SW480 (cell line): ENCODE measurements at regions not wholly inside any gene's neighbourhood (a gene's known extent, or its start where the extent isn't known, plus 50 kb on each side); places are given as distances from the start of the nearest gene placed in this dataset.

Source experiments
- DNase-seq: peaks from one replicate; pipeline ENCODE4 v3.0.0-alpha.2; 2016; ENCODE audit warnings: low spot score

GRCh38 chr9:86695910-86696424 lies 251.3 kb downstream of the GAS1 start:
- no peak for DNase-seq

GRCh38 chr9:86690034-86690433 lies 257.3 kb downstream of the GAS1 start:
- no peak for DNase-seq

DNA sequence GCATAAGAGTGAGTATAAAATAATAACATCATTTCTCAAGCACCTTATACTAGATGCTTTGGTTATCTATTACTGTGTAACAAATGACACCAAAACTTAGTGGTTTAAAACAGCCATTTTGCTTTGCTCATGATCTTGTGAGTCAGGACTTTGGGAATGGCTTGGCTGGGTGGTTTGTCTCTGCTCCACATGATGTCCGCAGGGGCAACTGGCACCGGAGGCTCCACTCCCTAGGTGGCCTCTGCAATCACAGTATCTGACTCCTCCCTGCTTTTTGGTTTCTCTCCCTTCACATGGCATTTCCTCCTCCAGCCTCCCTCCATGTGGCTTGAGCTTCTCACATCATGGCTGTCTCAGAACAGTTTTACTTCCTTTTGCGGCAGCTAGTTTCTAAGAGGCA lies 259.5 kb downstream of the GAS1 start:
- DNase-seq: no peak

- no peak for DNase-seq
These were observed 261.8 kb downstream of the GAS1 start for GRCh38 chr9:86685556-86685955.

GRCh38 chr9:86684148-86684547 lies 263.2 kb downstream of the GAS1 start:
- DNase-seq: no peak

DNA sequence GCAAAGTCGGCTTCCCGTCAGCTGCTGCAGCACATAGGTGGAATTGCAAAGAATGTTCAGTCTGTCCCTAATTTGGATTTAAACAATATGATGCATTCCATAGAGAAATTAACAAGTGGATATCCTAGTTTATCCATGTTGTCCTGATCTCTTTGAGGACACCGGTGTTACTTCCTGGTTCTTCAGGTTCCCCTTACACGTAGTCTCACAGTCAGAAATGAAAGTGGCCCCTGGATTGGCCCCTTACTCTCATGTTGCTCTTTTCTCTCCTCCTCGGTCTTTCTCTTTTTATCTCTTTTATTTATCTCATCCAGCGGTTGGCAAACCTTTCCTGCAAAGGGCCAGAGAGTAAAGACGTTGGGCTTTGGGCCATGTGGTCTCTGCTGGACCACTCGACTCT lies 265.1 kb downstream of the GAS1 start:
- DNase-seq: no peak

- DNase-seq: no peak
These were observed 267.4 kb downstream of the GAS1 start for GRCh38 chr9:86679909-86680308.

DNA sequence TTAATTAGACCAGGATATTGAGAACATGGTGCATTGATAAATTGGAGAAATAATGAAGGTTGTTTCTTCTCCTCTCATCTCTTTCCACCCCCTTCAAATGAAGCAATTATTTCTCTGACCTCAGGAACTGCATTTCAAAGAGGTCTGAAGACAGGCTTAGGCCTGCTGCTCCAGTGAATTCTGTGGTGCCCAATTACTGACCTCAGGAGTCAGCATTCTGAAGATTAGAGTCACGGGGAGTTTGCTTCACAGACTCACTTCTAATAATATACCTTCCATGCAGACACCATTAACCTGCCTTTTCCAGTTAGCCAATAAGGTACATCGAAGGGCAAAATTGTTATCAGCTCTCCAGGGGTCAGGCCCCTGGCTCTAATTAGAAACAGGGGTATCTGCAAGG lies 270.9 kb downstream of the GAS1 start:
- no peak for DNase-seq

DNA sequence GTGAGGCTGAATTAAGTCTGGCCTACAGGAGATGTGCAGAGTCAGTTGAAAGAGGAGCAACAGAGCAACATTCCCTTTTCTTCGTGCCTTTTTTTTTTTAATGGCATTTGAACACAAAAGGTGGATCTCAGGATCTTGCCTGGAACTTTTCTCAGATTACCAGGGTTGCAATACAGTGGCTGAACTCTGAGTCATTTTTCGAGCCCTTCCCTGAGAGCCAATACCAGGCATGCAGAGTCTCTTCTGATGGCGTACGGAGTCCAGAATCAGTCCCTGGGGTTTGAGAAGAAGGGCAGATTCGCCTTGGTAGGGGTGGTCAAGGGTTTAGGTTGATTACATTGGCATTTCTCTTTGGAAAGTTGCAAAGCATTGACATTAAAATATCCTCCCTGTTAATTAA lies 271.5 kb downstream of the GAS1 start:
- no peak for DNase-seq

DNA sequence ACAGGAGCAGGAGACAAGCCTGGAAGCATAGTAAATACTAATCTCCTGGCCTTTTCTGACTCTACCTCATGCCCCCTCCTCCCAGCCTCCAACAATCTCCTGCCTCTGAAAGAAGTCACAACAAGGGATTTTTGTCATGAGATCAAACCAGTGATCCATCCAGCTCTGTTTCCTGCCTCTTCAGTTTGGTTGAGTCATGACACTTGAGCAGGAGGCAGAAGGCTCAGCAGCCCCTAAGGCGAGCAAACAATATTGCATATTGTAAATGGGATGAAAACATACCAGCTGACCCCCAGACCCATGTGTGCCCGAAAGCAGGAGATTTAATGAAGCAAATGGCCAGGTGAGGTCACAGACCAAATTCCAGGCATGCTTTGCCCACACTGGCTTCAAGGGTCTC lies 272.8 kb downstream of the GAS1 start:
- no peak for DNase-seq

GRCh38 chr9:86672966-86673365 lies 274.3 kb downstream of the GAS1 start:
- no peak for DNase-seq

- DNase-seq: no peak
These were observed 275.0 kb downstream of the GAS1 start for GRCh38 chr9:86672301-86672700.

- DNase-seq: no peak
These were observed 276.3 kb downstream of the GAS1 start for GRCh38 chr9:86671018-86671417.

GRCh38 chr9:86670536-86670935 lies 276.8 kb downstream of the GAS1 start:
- no peak for DNase-seq

DNA sequence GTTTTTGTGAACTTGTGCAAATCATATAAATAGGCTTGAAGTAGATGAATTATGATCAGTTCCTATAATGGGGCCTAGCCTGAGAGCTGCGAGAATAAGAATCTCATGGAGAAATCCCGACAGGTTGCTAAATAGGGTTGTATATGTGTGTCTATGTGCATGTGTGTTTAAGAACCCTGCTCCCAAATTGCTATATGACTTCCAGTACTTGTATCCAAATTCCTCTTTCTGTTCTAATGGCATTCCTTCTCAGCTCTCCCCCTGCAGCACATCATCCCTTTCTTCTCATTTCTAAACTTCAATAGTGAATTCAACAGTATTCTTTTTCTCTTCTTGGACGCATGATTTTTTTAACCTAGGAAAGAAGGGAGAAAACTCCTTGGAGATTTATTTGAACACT lies 277.2 kb downstream of the GAS1 start:
- no peak for DNase-seq

- DNase-seq: no peak
These were observed 277.9 kb downstream of the GAS1 start for GRCh38 chr9:86669422-86669821.

DNA sequence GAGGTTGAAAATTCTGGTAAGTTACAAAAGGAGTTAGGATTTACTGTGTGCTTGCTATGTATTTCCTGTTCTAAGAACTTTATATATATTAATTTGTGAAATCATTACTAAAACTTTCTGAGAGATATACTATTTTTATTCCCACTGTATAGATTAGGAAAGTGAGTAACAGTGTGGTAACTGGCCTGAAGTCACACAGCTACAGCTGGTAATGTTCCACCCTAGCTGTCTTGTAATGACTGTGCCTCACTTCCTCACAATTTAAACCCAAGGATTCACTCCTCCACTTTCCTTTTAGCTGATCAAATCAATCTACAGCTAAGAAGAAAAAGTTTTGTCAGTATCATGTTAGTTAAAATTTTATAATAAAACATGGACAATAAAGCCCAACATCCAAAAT lies 278.8 kb downstream of the GAS1 start:
- DNase-seq: no peak

DNA sequence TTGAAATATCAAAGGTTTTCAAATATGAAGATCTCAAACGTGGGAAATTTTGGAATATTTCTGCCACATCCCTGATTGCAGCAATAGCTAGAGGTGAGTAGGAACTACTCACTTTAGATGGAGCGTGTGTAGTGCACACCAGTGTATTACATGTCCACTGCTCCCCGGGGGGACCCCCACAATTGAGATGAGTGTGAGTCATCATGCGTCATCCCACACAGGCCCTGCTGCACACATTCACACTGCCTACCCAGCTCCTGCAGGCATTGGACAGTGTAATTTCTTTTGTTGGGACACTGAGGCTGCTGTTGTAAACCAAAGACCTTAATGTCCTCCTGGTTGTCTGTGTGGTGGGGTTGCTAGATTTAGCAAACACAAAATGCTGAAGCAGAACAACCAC lies 280.0 kb downstream of the GAS1 start:
- DNase-seq: no peak

- no peak for DNase-seq
These were observed 281.9 kb downstream of the GAS1 start for GRCh38 chr9:86665416-86665815.

- no peak for DNase-seq
These were observed 282.7 kb downstream of the GAS1 start for GRCh38 chr9:86664603-86665002.

GRCh38 chr9:86663905-86664304 lies 283.4 kb downstream of the GAS1 start:
- DNase-seq: no peak

DNA sequence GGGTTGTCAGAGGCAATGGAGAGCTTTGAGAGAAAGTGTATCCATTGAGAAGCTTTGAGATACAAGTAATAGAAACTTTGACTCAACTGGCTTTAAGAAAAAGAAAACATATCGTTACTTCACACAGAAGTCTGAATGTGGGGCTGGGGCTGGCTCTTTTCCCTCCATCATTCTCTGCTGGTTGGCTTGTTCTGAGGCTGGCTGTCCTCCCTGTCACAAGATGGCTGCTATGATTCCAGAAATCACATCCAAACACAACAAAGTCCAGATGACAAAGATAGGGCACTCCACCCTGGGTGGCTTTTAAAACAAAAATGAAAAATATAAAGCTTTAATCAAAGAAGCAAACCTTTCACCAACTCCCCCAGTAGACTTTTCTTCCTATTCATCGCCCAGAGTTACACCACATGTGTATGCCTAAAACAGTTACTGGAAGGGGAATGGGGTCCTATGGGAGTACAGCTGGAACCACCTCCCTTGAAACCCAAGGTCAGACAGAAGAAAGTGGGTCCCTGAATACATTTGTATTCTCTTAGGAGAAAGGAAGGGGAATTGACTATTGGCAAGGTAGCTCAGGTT lies 284.3 kb downstream of the GAS1 start:
- DNase-seq: no peak

- peak; percentile 49 for DNase-seq
These were observed 287.0 kb downstream of the GAS1 start for GRCh38 chr9:86660146-86660943.
